ENCODE measurements at regions not wholly inside any gene's neighbourhood (a gene's known extent, or its start where the extent isn't known, plus 50 kb on each side); places are given as distances from the start of the nearest gene placed in this dataset.

DNA sequence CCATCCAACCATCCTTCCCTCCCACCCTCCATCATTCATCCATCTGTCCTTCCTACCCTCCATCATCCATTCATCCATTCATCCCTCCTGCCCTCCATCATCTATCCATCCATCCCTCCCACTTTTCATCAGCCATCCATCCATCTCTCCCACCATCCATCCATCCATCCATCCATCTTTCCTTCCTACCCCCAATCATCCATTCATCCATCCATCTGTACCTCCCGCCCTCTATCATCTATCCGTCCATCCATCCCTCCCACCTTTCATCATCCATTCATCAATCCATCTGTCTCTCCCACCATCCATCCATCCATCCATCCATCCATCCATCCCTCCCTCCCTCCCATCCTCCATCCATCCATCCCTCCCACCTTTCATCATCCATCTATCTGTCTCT is 968.8 kb downstream of the BRD1 start:
- Histone ChIP-seq H3K36me3 (ENCODE audit: control insufficient read depth in 2 of 2, insufficient read depth in 2 of 2, low read length in 2 of 2) (no peaks in the 10 kb centered on the region), H3K9ac (ENCODE audit: low read depth in 1 of 2, low read length in 2 of 2) (no peak overlapping the region), H3K27ac (ENCODE audit: low read depth in 2 of 2, low read length in 2 of 2) (no peak overlapping the region), H3K27me3 (ENCODE audit: control insufficient read depth in 2 of 2, insufficient read depth in 2 of 2, low read length in 2 of 2) (no peaks in the 10 kb centered on the region), H3K9me3 (ENCODE audit: control insufficient read depth in 2 of 2, low read length in 2 of 2) (no peaks in the 10 kb centered on the region), H3K4me1 (ENCODE audit: control insufficient read depth in 2 of 2, insufficient read depth in 2 of 2, low read length in 2 of 2) (no peaks in the 10 kb centered on the region), H3K4me3 (ENCODE audit: low read length in 2 of 2) (no peak overlapping the region)

DNA sequence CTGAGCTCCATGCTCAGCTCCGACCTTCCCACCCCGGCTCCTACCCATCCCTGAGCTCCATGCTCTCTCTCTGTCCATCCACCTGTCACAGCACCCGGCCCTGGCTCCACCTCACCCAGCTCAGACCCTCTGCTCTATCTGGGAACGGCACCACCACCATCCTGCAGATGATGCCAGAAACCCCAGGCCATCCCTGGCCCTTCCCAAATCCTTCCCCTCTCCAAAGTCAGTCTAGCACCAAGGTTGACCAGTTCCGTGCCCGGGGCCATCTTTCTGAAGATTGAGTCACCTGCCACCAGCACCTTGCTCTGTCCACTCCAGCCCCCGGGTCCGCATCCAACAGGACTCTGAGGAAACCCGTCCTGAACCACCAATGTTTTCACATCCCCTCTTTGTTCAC is 969.6 kb downstream of the BRD1 start:
- H3K9me3 ChIP-seq (ENCODE audit: control insufficient read depth in 2 of 2, low read length in 2 of 2) = no peaks in the 10 kb centered on the region
- no peak overlapping the region for H3K27ac ChIP-seq (ENCODE audit: low read depth in 2 of 2, low read length in 2 of 2)
- no peaks in the 10 kb centered on the region for H3K27me3 ChIP-seq (ENCODE audit: control insufficient read depth in 2 of 2, insufficient read depth in 2 of 2, low read length in 2 of 2)
- no peak overlapping the region for H3K9ac ChIP-seq (ENCODE audit: low read depth in 1 of 2, low read length in 2 of 2)
- H3K4me1 ChIP-seq (ENCODE audit: control insufficient read depth in 2 of 2, insufficient read depth in 2 of 2, low read length in 2 of 2) = no peaks in the 10 kb centered on the region
- no peaks in the 10 kb centered on the region for H3K36me3 ChIP-seq (ENCODE audit: control insufficient read depth in 2 of 2, insufficient read depth in 2 of 2, low read length in 2 of 2)
- H3K4me3 ChIP-seq (ENCODE audit: low read length in 2 of 2) = no peak overlapping the region

DNA sequence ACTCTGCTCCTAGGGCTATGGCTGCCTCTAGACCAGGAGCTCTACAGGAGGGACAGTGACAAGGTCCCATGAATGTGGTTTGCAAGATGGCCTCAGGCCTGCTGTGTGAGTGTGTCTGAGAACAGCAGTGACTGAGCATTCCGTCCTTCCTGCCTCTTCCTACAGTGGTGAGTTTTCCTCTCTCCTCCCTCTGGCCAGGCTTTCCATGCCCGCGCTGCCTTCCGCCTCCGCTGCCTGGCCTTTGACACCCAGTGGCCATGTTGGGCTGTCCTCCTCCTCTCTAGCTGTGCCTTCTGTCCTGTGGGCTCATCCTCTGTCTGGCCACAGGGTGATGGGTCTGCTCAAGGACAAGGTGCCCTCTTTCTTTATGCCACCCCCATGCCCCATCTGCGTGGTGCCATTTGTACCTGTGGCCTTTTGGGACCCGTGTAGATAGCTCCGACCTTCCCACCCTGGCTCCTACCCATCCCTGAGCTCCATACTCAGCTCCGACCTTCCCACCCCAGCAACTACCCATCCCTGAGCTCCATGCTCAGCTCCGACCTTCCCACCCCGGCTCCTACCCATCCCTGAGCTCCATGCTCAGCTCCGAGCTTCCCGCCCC is 970.4 kb downstream of the BRD1 start:
- Histone ChIP-seq H3K4me3 (ENCODE audit: low read length in 2 of 2) (no peak overlapping the region), H3K4me1 (ENCODE audit: control insufficient read depth in 2 of 2, insufficient read depth in 2 of 2, low read length in 2 of 2) (no peaks in the 10 kb centered on the region), H3K9ac (ENCODE audit: low read depth in 1 of 2, low read length in 2 of 2) (no peak overlapping the region), H3K27me3 (ENCODE audit: control insufficient read depth in 2 of 2, insufficient read depth in 2 of 2, low read length in 2 of 2) (no peaks in the 10 kb centered on the region), H3K9me3 (ENCODE audit: control insufficient read depth in 2 of 2, low read length in 2 of 2) (no peaks in the 10 kb centered on the region), H3K36me3 (ENCODE audit: control insufficient read depth in 2 of 2, insufficient read depth in 2 of 2, low read length in 2 of 2) (no peaks in the 10 kb centered on the region), H3K27ac (ENCODE audit: low read depth in 2 of 2, low read length in 2 of 2) (no peak overlapping the region)

DNA sequence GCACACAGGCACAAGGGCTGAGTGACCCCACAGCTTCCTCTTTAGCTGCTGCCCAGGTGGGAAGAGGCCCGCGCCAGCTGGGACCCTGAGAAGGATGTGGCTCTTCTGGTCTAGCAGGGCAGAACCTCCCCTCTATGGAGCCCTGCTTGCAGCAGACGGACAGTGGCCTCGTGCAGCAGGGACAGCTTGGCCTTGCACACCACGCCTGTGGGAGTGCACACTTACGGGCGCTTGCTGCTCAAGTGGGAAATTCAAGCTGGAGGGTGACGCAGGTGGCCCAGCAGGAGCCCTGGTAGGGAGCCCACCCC is 971.4 kb downstream of the BRD1 start:
- Histone ChIP-seq H3K9ac (ENCODE audit: low read depth in 1 of 2, low read length in 2 of 2) (no peak overlapping the region), H3K4me1 (ENCODE audit: control insufficient read depth in 2 of 2, insufficient read depth in 2 of 2, low read length in 2 of 2) (no peaks in the 10 kb centered on the region), H3K36me3 (ENCODE audit: control insufficient read depth in 2 of 2, insufficient read depth in 2 of 2, low read length in 2 of 2) (no peaks in the 10 kb centered on the region), H3K9me3 (ENCODE audit: control insufficient read depth in 2 of 2, low read length in 2 of 2) (no peaks in the 10 kb centered on the region), H3K27ac (ENCODE audit: low read depth in 2 of 2, low read length in 2 of 2) (no peak overlapping the region), H3K4me3 (ENCODE audit: low read length in 2 of 2) (no peak overlapping the region), H3K27me3 (ENCODE audit: control insufficient read depth in 2 of 2, insufficient read depth in 2 of 2, low read length in 2 of 2) (no peaks in the 10 kb centered on the region)

DNA sequence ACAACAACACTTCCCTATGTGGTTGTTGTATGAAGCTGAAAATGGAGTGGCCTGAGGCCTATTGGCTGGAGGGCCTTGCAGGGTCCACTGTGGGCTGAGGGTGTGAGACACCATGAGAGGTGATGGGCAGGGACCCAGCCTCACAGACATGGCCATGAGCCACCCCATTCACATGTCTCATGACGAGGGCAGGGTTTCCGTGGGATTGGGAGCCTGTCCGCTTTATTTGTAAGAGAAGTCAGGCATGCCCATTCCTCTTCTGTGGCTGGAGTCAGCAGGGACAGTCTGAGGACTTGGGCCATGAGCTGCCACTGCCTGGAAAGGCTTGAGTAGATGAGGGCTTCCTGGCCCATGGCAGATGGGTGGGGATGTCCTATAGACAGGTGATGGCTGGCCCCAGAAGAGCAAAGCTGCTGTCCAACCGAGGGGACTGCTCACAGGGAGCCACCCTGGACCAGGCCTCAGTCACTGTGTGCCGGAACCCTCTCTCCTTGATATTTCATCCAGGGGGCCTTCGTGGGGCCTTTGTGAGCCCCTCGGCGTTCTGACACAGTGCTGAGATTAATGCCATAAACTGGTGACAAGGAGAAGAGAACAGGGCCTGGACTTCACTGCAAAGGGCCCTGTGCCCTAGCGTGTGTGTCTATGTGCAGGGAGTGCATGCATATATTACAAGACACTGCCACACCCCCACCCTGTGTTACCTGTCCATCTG is 971.9 kb downstream of the BRD1 start:
- Histone ChIP-seq H3K4me1 (ENCODE audit: control insufficient read depth in 2 of 2, insufficient read depth in 2 of 2, low read length in 2 of 2) (no peaks in the 10 kb centered on the region), H3K36me3 (ENCODE audit: control insufficient read depth in 2 of 2, insufficient read depth in 2 of 2, low read length in 2 of 2) (no peaks in the 10 kb centered on the region), H3K27ac (ENCODE audit: low read depth in 2 of 2, low read length in 2 of 2) (no peak overlapping the region), H3K27me3 (ENCODE audit: control insufficient read depth in 2 of 2, insufficient read depth in 2 of 2, low read length in 2 of 2) (no peaks in the 10 kb centered on the region), H3K4me3 (ENCODE audit: low read length in 2 of 2) (no peak overlapping the region), H3K9ac (ENCODE audit: low read depth in 1 of 2, low read length in 2 of 2) (no peak overlapping the region), H3K9me3 (ENCODE audit: control insufficient read depth in 2 of 2, low read length in 2 of 2) (no peaks in the 10 kb centered on the region)

GRCh38 chr22:48855013-48855412 is 972.7 kb downstream of the BRD1 start:
- no peaks in the 10 kb centered on the region for H3K36me3 ChIP-seq (ENCODE audit: control insufficient read depth in 2 of 2, insufficient read depth in 2 of 2, low read length in 2 of 2)
- H3K9ac ChIP-seq (ENCODE audit: low read depth in 1 of 2, low read length in 2 of 2) = no peak overlapping the region
- H3K27me3 ChIP-seq (ENCODE audit: control insufficient read depth in 2 of 2, insufficient read depth in 2 of 2, low read length in 2 of 2) = no peaks in the 10 kb centered on the region
- H3K9me3 ChIP-seq (ENCODE audit: control insufficient read depth in 2 of 2, low read length in 2 of 2) = no peaks in the 10 kb centered on the region
- H3K27ac ChIP-seq (ENCODE audit: low read depth in 2 of 2, low read length in 2 of 2) = no peak overlapping the region
- H3K4me3 ChIP-seq (ENCODE audit: low read length in 2 of 2) = no peak overlapping the region
- H3K4me1 ChIP-seq (ENCODE audit: control insufficient read depth in 2 of 2, insufficient read depth in 2 of 2, low read length in 2 of 2) = no peaks in the 10 kb centered on the region

DNA sequence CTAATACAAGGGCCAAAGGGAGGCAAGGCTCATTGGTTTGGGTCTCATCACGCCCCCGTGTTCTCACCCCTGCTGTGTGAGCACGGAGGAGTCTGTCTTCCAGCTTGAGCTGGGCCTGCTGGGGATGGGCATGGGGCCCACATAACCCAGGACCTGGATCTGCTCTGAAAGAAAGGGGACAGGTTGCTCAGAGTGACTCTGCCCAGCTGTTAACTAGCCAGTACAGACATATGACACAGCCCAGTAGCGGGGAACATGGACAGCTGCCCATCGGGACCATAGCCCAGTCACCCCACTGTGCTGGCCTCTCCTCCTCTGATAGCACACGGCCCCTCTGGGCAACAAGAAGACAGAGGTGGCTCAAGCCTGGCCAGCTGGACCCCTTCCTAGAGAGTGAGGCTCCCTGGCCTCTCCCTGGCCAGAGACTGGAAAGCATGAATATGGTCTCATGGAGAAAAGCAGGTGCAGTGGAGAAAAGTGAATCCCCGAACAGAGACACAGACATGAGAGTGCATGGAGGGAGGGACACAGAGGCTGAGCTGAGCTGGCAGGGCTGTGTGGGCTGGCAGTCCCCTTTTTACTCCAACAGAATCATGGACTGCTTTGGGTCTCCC is 973.9 kb downstream of the BRD1 start:
- H3K9me3 ChIP-seq (ENCODE audit: control insufficient read depth in 2 of 2, low read length in 2 of 2) = no peaks in the 10 kb centered on the region
- H3K27me3 ChIP-seq (ENCODE audit: control insufficient read depth in 2 of 2, insufficient read depth in 2 of 2, low read length in 2 of 2) = no peaks in the 10 kb centered on the region
- no peaks in the 10 kb centered on the region for H3K36me3 ChIP-seq (ENCODE audit: control insufficient read depth in 2 of 2, insufficient read depth in 2 of 2, low read length in 2 of 2)
- H3K9ac ChIP-seq (ENCODE audit: low read depth in 1 of 2, low read length in 2 of 2) = no peak overlapping the region
- no peak overlapping the region for H3K27ac ChIP-seq (ENCODE audit: low read depth in 2 of 2, low read length in 2 of 2)
- H3K4me3 ChIP-seq (ENCODE audit: low read length in 2 of 2) = no peak overlapping the region
- H3K4me1 ChIP-seq (ENCODE audit: control insufficient read depth in 2 of 2, insufficient read depth in 2 of 2, low read length in 2 of 2) = no peaks in the 10 kb centered on the region

DNA sequence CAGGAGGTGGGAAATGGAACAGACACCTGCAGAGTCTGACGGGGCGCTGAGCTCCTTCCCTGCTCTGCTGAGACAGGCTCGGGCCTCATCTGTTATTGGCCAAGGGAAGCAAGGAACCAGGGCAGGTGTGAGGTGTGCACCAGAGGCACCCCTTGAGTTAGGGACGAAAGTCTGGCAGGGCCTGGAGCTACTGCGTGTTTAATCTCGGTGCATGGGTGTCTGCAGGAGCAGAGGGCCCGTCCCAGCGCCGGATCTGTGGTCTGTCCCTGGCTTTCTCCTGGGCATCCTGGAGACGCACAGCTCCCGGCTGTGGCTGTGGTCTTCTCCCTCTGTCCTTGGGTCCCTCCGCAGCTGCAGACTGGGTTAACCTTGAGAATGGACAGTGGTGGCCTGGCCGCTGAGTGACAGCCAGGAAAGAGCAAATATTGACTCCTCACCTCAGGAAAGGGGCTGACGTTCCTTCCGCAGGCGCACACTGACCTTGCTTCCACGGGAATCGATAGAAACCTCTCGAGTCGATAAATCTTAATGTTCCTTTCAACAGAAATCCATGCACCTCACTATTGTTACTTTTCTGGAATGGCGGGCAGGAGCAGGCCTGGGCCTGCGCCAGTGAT is 975.6 kb downstream of the BRD1 start:
- no peaks in the 10 kb centered on the region for H3K36me3 ChIP-seq (ENCODE audit: control insufficient read depth in 2 of 2, insufficient read depth in 2 of 2, low read length in 2 of 2)
- no peak overlapping the region for H3K9ac ChIP-seq (ENCODE audit: low read depth in 1 of 2, low read length in 2 of 2)
- H3K4me3 ChIP-seq (ENCODE audit: low read length in 2 of 2) = no peak overlapping the region
- H3K9me3 ChIP-seq (ENCODE audit: control insufficient read depth in 2 of 2, low read length in 2 of 2) = no peaks in the 10 kb centered on the region
- H3K4me1 ChIP-seq (ENCODE audit: control insufficient read depth in 2 of 2, insufficient read depth in 2 of 2, low read length in 2 of 2) = no peaks in the 10 kb centered on the region
- H3K27ac ChIP-seq (ENCODE audit: low read depth in 2 of 2, low read length in 2 of 2) = no peak overlapping the region
- H3K27me3 ChIP-seq (ENCODE audit: control insufficient read depth in 2 of 2, insufficient read depth in 2 of 2, low read length in 2 of 2) = no peaks in the 10 kb centered on the region

DNA sequence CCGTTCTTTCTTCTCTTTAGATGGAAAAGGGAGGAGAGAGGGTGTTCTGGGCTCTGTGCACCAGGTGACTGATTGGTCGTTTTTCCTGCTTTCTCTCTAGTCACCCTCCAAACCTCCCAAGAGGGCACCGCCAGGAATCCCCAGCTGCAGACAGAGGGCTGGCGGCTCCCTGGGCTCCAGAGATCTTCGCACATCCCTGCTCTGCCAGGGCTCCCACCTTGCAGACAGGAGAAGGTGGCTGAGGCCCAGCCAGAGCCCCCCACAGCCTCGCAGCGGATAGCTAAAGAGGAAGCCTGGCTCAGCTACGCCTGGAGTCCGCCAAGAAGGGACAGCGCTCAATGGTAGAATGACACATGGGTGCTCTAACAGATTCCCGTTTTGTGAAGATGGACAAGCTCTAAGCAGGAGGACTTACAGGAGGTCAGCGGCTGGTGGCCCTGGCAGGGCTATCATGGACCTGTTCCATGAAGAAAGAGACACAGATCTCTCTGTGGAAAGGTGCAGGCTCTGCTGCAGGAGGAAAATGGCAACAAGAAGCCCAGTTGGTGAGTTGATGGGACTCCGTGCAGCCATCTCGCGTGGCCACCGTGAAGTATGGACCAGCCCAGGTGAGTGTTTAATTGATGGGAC is 976.9 kb downstream of the BRD1 start:
- Histone ChIP-seq H3K9ac (ENCODE audit: low read depth in 1 of 2, low read length in 2 of 2) (no peak overlapping the region), H3K27ac (ENCODE audit: low read depth in 2 of 2, low read length in 2 of 2) (no peak overlapping the region), H3K4me3 (ENCODE audit: low read length in 2 of 2) (no peak overlapping the region), H3K36me3 (ENCODE audit: control insufficient read depth in 2 of 2, insufficient read depth in 2 of 2, low read length in 2 of 2) (no peaks in the 10 kb centered on the region), H3K9me3 (ENCODE audit: control insufficient read depth in 2 of 2, low read length in 2 of 2) (no peaks in the 10 kb centered on the region), H3K4me1 (ENCODE audit: control insufficient read depth in 2 of 2, insufficient read depth in 2 of 2, low read length in 2 of 2) (no peaks in the 10 kb centered on the region), H3K27me3 (ENCODE audit: control insufficient read depth in 2 of 2, insufficient read depth in 2 of 2, low read length in 2 of 2) (no peaks in the 10 kb centered on the region)
